T-cell (primary cell): ENCODE measurements at regions not wholly inside any gene's neighbourhood (a gene's known extent, or its start where the extent isn't known, plus 50 kb on each side); places are given as distances from the start of the nearest gene placed in this dataset.

Experiments
- ATAC-seq, 4 experiments: fragments of 200-7000 bp in 3 of 4; fragments of 150-1000 bp in 1 of 4; cut with Tn5 transposase; replicated peaks in 1 of 4; 1 replicate in 3 of 4; 2 replicates in 1 of 4; pipeline ENCODE4 v1.10.0; 2021; ENCODE audit warnings: moderate library complexity in 3 of 4, mild to moderate bottlenecking in 2 of 4, moderate number of reproducible peaks in 1 of 4
- CTCF ChIA-PET, 2 donors: fragments of 300-600 bp; sonication (Branson Sonifier 250); formaldehyde crosslinking; loops; one replicate each; lab custom pipeline; 2022; ENCODE audit warnings: antibody characterized with exemption in 2 of 2; lab: Charles Lee
- POLR2A ChIA-PET, 2 donors: fragments of 300-600 bp; sonication (Branson Sonifier 250); formaldehyde crosslinking; loops; one replicate each; lab custom pipeline; 2022; ENCODE audit warnings: antibody characterized with exemption in 2 of 2; lab: Charles Lee
- DNase-seq, 35 experiments: peaks; one replicate each; pipeline versions ENCODE4 v3.0.0 to v3.0.0-alpha.2; 2013 to 2023
- H3K27ac ChIP-seq: one replicate; pipeline ENCODE4 v1.5.1; 2013; ENCODE audit warnings: low read length
- H3K27me3 ChIP-seq, 2 experiments: replicated peaks in 1 of 2; 1 replicate in 1 of 2; 2 replicates in 1 of 2; pipeline versions ENCODE4 v1.6.1 to v1.7.0; 2013; ENCODE audit warnings: low read length in 1 of 2, mixed read lengths in 1 of 2; ENCODE audit not compliant: control insufficient read depth in 2 of 2, insufficient read depth in 2 of 2; ENCODE audit errors: extremely low read depth in 1 of 2
- H3K36me3 ChIP-seq, 2 donors: 1 replicate in 1 of 2; 2 replicates in 1 of 2; pipeline versions ENCODE4 v1.6.1 to v1.7.0; 2013; ENCODE audit warnings: low read length in 1 of 2; ENCODE audit not compliant: control insufficient read depth in 2 of 2, insufficient read depth in 1 of 2; ENCODE audit errors: extremely low read depth in 1 of 2
- H3K4me1 ChIP-seq, 2 experiments: 1 replicate in 1 of 2; 2 replicates in 1 of 2; pipeline versions ENCODE4 v1.6.1 to v1.7.0; 2013; ENCODE audit warnings: low read length in 2 of 2, mixed read lengths in 1 of 2; ENCODE audit not compliant: insufficient read depth in 2 of 2, control insufficient read depth in 1 of 2; ENCODE audit errors: extremely low read depth in 1 of 2
- H3K4me3 ChIP-seq, 2 donors: 1 replicate in 1 of 2; 2 replicates in 1 of 2; pipeline versions ENCODE4 v1.5.1 to v1.7.0; 2013; ENCODE audit warnings: mild to moderate bottlenecking in 2 of 2, low read length in 1 of 2, moderate library complexity in 1 of 2; ENCODE audit not compliant: control insufficient read depth in 1 of 2; ENCODE audit errors: extremely low read depth in 1 of 2
- H3K9me3 ChIP-seq: 2 replicates; pipeline ENCODE4 v1.7.0; 2013
- H3K27ac Mint-ChIP-seq, 2 donors: one replicate each; pipeline ENCODE4 v1.8.0; 2020 to 2021; ENCODE audit warnings: mild to moderate bottlenecking in 2 of 2, mixed read lengths in 2 of 2
- H3K27me3 Mint-ChIP-seq, 2 donors: one replicate each; pipeline ENCODE4 v1.8.0; 2021 to 2022; ENCODE audit warnings: mixed read lengths in 2 of 2
- H3K36me3 Mint-ChIP-seq: one replicate; pipeline ENCODE4 v1.8.0; 2021; ENCODE audit warnings: mixed read lengths
- H3K4me1 Mint-ChIP-seq, 3 donors: one replicate each; pipeline ENCODE4 v1.8.0; 2020 to 2022; ENCODE audit warnings: mixed read lengths in 3 of 3, mild to moderate bottlenecking in 1 of 3
- H3K4me3 Mint-ChIP-seq, 3 donors: one replicate each; pipeline ENCODE4 v1.8.0; 2020 to 2022; ENCODE audit warnings: mild to moderate bottlenecking in 3 of 3, mixed read lengths in 3 of 3, moderate library complexity in 3 of 3
- H3K9me3 Mint-ChIP-seq, 3 donors: one replicate each; pipeline ENCODE4 v1.8.0; 2020 to 2022; ENCODE audit warnings: mixed read lengths in 3 of 3
- WGBS: methylation state at CpG from one replicate; pipeline ENCODE4 v1.1.5; 2013; ENCODE audit warnings: missing lambda C conversion rate; ENCODE audit not compliant: insufficient coverage; 5-methylcytosine and 5-hydroxymethylcytosine counted together

GRCh38 chr3:31193429-31193828 lies 299.0 kb upstream of the GADL1 start:
- Histone ChIP-seq H3K36me3 (no peaks in the 10 kb centered on the region), H3K27ac (no peak overlapping the region), H3K4me3 (no peak overlapping the region), H3K4me1 (no peaks in the 10 kb centered on the region), H3K27me3 (no peaks in the 10 kb centered on the region), H3K9me3 (no peaks in the 10 kb centered on the region)
- no peak for ATAC-seq
- Mint-ChIP-seq H3K36me3 (peaks cover 3% of the 10 kb centered on the region), H3K4me3 (no peak overlapping the region), H3K4me1 (peaks cover 0 to 16% (median 6%) of the 10 kb centered on the region in 3 donors), H3K9me3 (peaks cover 0 to 12% (median 0%) of the 10 kb centered on the region in 3 donors), H3K27me3 (peaks cover 0 to 4% of the 10 kb centered on the region in 2 donors), H3K27ac (no peak overlapping the region)
- ChIA-PET CTCF (no interaction called here), POLR2A (no interaction called here)
- 50% methylated on average over 1 of the region's 2 CpGs for WGBS
- no peak for DNase-seq

DNA sequence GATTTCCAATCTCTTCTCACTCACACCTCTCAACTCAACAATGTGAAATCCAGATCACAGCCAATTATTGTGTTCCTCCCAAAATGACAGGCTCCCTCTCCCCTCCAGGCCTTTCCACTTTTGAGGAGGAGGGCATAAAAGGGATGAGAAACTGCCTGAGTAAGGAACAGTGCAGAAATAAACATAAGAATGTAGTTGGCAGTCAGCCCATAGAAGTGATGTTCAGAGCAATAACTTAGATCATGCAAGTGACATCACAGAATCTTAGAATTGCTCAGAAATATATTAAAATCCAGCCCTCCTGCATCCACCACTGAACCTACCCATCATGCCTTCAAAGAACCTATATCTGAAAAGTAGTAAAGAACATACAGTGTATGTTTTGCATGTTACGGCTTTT lies 299.4 kb upstream of the GADL1 start:
- POLR2A ChIA-PET: no interaction called here
- WGBS: no CpG with 5 or more reads among the region's 1 CpG
- CTCF ChIA-PET: no interaction called here
- Mint-ChIP-seq H3K4me3 (no peak overlapping the region), H3K4me1 (peaks cover 0 to 16% (median 6%) of the 10 kb centered on the region in 3 donors), H3K27me3 (peaks cover 0 to 4% of the 10 kb centered on the region in 2 donors), H3K9me3 (peaks cover 0 to 12% (median 0%) of the 10 kb centered on the region in 3 donors), H3K27ac (no peak overlapping the region), H3K36me3 (peaks cover 3% of the 10 kb centered on the region)
- no peaks in the 10 kb centered on the region for H3K9me3 ChIP-seq
- H3K4me1 ChIP-seq: no peaks in the 10 kb centered on the region
- ATAC-seq (no peak), DNase-seq (no peak)
- H3K4me3 ChIP-seq: no peak overlapping the region
- H3K27me3 ChIP-seq: no peaks in the 10 kb centered on the region
- H3K27ac ChIP-seq: no peak overlapping the region
- H3K36me3 ChIP-seq: no peaks in the 10 kb centered on the region

- peaks cover 2 to 12% (median 3%) of the 10 kb centered on the region in 3 donors for H3K9me3 Mint-ChIP-seq
- POLR2A ChIA-PET: no interaction called here
- Histone ChIP-seq H3K27me3 (no peaks in the 10 kb centered on the region), H3K36me3 (no peaks in the 10 kb centered on the region), H3K9me3 (no peaks in the 10 kb centered on the region), H3K27ac (no peak overlapping the region), H3K4me3 (no peak overlapping the region), H3K4me1 (no peaks in the 10 kb centered on the region)
- ATAC-seq (no peak), DNase-seq (no peak)
- peaks cover 0 to 4% of the 10 kb centered on the region in 2 donors for H3K27me3 Mint-ChIP-seq
- CTCF ChIA-PET: interaction anchor here in 1 of 2 donors (0.6 kb wide), 1 partner anchor 525 kb away, joined by 4 read pairs; no protein-coding TSS in a partner anchor
- peaks cover 0 to 9% (median 6%) of the 10 kb centered on the region in 3 donors for H3K4me1 Mint-ChIP-seq
- H3K27ac Mint-ChIP-seq: no peak overlapping the region
- H3K4me3 Mint-ChIP-seq: no peak overlapping the region
- peaks cover 3% of the 10 kb centered on the region for H3K36me3 Mint-ChIP-seq
Observed at GRCh38 chr3:31196261-31196660, 301.8 kb upstream of the GADL1 start.

GRCh38 chr3:31196881-31197364 lies 302.5 kb upstream of the GADL1 start:
- ATAC-seq: no peak
- peaks cover 2 to 8% (median 6%) of the 10 kb centered on the region in 3 donors for H3K9me3 Mint-ChIP-seq
- Histone ChIP-seq H3K4me3 (no peak overlapping the region), H3K27me3 (no peaks in the 10 kb centered on the region), H3K4me1 (no peaks in the 10 kb centered on the region), H3K36me3 (no peaks in the 10 kb centered on the region), H3K9me3 (no peaks in the 10 kb centered on the region), H3K27ac (no peak overlapping the region)
- peaks cover 0 to 6% (median 4%) of the 10 kb centered on the region in 3 donors for H3K4me1 Mint-ChIP-seq
- peaks cover 3% of the 10 kb centered on the region for H3K36me3 Mint-ChIP-seq
- H3K27me3 Mint-ChIP-seq: peaks cover 0 to 3% of the 10 kb centered on the region in 2 donors
- no peak overlapping the region for H3K4me3 Mint-ChIP-seq
- 100% methylated on average over 1 of the region's 7 CpGs for WGBS
- ChIA-PET POLR2A (no interaction called here), CTCF (no interaction called here)
- no peak for DNase-seq
- H3K27ac Mint-ChIP-seq: no peak overlapping the region

GRCh38 chr3:31197941-31198340 lies 303.5 kb upstream of the GADL1 start:
- no peaks in the 10 kb centered on the region for H3K27me3 ChIP-seq
- no peak overlapping the region for H3K27ac ChIP-seq
- H3K36me3 ChIP-seq: no peaks in the 10 kb centered on the region
- ChIA-PET POLR2A (interaction anchor here in 1 of 2 donors (0.7 kb wide), 1 partner anchor 176 kb away, joined by 5 read pairs; no protein-coding TSS in a partner anchor), CTCF (no interaction called here)
- Mint-ChIP-seq H3K4me1 (peaks cover 0 to 6% (median 0%) of the 10 kb centered on the region in 3 donors), H3K27me3 (no peaks in the 10 kb centered on the region), H3K27ac (no peak overlapping the region), H3K9me3 (peaks cover 2 to 6% (median 5%) of the 10 kb centered on the region in 3 donors), H3K4me3 (no peak overlapping the region), H3K36me3 (no peaks in the 10 kb centered on the region)
- DNase-seq (no peak), ATAC-seq (no peak)
- H3K9me3 ChIP-seq: no peaks in the 10 kb centered on the region
- no peaks in the 10 kb centered on the region for H3K4me1 ChIP-seq
- 100% methylated on average over 2 of the region's 2 CpGs for WGBS
- H3K4me3 ChIP-seq: no peak overlapping the region

DNA sequence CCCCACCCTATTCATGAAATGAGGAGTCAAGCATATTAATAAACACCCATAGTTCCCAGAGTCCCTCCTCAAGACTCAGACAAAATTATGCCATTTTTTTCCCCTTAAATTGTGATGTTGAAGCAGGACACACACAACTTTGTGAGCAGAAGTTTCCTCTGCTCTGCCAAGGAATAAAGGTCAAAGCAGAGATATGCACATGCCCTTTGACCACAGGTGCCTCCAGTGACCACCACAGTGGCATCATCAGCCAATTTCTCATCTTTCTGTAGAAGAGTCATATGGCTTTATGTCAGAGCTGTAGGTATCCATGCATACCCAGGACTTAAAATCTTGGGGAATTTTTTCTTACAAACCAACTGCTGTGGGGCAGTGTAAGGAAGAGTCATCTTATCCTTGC lies 304.4 kb upstream of the GADL1 start:
- ATAC-seq: no peak
- ChIA-PET POLR2A (no interaction called here), CTCF (no interaction called here)
- H3K9me3 Mint-ChIP-seq: peaks cover 0 to 6% (median 2%) of the 10 kb centered on the region in 3 donors
- no peak overlapping the region for H3K4me3 Mint-ChIP-seq
- DNase-seq: no peak
- Histone ChIP-seq H3K4me1 (no peaks in the 10 kb centered on the region), H3K9me3 (no peaks in the 10 kb centered on the region), H3K4me3 (no peak overlapping the region), H3K27ac (no peak overlapping the region), H3K36me3 (no peaks in the 10 kb centered on the region), H3K27me3 (no peaks in the 10 kb centered on the region)
- H3K27me3 Mint-ChIP-seq: no peaks in the 10 kb centered on the region
- H3K27ac Mint-ChIP-seq: no peak overlapping the region
- H3K36me3 Mint-ChIP-seq: no peaks in the 10 kb centered on the region
- peaks cover 0 to 2% (median 0%) of the 10 kb centered on the region in 3 donors for H3K4me1 Mint-ChIP-seq
